HG02610 (cell line): ENCODE measurements at regions not wholly inside any gene's neighbourhood (a gene's known extent, or its start where the extent isn't known, plus 50 kb on each side); places are given as distances from the start of the nearest gene placed in this dataset.
"Not testable (repeated sequence)": the region's sequence is repeated elsewhere in the genome, so short reads cannot be mapped to it uniquely, and the experiment has no call there.

ENCODE experiments used
- ATAC-seq: cut with Tn5 transposase; IDR thresholded peaks from one replicate; pipeline ENCODE4 v1.9.1; 2021; ENCODE audit warnings: mild to moderate bottlenecking, moderate library complexity; ENCODE audit not compliant: unreplicated experiment

DNA sequence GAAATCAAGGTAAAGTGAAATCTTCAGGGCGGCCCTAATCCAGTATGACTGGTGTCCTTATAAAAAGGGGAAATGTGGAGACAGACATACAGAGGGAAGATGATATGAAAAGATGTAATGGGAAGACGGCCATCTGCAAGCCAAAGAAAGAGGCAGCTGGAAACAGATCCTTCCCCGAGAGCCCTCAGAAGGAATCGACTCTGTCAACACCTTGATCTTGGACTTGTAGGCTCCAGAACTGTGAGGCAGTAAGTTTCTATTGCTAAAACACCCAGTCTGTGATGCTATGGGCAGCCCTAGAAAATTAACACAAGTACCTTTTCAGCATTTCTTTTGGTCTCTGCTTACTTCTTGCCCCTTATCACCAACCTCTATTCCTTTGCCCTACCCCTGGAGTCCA is 174.7 kb upstream of the TPM1 start:
- ATAC-seq, result no peak

DNA sequence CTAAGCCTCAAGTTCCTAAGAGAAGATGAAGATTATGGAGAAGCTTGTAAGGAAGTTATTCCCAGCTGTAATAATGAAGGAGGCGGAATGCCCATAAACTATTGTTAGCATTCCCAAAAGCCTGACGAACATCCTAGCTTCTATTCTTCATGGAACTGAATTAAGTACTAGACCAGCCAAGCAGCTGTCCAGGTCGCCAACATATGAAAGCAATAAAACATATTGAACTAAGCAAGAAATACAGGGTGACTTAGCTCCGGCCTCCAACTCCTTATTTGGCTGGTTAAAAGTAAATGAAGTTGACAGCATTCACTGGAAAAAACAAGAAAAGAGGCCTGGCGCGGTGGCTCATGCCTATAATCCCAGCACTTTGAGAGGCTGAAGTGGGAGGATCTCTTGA is 174.0 kb upstream of the TPM1 start:
- ATAC-seq, result no peak

DNA sequence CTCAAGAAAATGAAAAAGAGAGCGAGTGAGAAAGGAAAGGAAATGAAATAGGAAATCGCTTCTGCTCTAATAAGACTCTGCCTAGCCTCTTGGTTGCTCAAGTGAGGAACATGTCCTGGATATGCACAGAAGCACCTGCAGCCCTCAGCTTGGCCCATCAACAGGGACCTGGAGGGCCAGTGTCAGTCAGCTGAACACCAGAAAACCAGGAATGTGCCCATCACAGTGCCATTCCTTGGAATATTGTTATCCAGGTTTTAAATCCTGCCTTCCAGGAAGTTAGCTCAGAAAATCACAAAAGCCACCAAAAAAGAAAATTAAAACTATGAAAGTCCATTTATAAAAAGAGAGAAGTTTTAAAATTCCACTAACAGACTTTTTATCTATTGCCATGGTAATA is 173.4 kb upstream of the TPM1 start:
- no peak for ATAC-seq

DNA sequence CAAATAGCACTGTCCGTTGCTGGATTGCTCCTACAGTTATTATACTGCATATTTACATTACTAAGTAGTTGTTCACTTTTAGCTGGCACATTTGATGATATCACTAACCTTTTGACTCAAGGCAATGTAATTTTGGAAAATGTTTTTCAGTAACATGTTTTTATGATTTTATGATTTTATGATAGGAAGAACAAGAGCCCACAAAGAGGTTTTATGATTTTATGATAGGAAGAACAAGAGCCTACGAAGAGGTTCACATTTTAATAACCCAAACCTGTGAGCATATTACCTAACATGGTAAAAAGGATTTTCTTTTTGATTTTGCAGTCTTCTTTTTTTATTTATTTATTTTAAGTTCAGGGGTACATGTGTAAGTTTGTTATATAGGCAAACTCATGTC is 172.3 kb upstream of the TPM1 start:
- no peak for ATAC-seq

- ATAC-seq, result not testable (repeated sequence)
Observed at GRCh38 chr15:62870701-62871100, 171.8 kb upstream of the TPM1 start.

DNA sequence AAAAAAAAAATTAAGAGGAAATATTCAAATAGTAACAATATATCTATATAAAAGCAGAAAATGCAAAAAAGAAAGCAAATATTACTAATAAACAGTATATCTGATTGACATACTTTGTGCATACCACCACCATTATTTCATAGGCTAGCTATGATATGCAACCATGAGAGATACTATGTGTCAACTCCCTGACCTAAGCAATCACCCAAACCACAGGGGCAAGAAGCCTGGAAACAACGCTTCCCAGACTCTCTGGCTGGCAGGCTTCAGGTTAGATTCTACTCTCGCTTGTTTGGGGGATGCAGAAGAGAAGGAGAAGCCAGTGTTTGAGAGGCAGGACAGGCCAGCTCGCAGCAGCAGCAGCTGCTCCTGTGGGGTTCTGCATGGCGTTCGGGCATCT is 169.3 kb upstream of the TPM1 start:
- no peak for ATAC-seq

GRCh38 chr15:62874064-62874463 is 168.5 kb upstream of the TPM1 start:
- ATAC-seq, result no peak

- ATAC-seq, result no peak
Observed at GRCh38 chr15:62874959-62875625, 167.5 kb upstream of the TPM1 start.

- ATAC-seq, result no peak
Observed at GRCh38 chr15:62875626-62876021, 166.9 kb upstream of the TPM1 start.

DNA sequence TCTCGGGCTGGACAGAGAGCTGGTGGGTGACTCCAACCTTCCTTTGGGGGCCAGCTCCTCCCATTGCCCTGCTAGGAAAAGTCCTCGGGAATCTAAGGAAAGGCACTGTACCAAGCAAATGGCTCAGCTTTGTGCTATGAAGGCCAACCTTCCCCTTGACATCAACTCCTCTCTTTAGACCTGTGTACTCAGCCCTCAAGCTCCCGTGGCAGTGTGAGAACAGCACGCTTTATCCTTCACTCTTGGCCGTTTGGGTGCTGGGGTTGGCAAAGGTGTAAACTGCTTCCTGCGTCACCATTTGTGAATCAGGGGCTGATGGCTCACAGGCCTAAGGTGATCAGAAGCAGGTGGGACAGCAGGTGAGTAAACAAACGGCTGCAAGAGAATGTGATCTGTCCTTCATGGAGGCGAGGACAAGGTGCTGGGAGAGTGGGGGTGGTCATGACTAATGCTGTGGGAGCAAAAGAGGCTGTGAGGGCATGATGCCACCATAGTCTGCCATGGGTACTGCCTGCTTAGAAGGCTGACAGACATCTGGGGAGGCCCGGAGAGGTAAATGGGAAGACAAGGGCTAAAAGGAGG is 165.2 kb upstream of the TPM1 start:
- ATAC-seq, result no peak

DNA sequence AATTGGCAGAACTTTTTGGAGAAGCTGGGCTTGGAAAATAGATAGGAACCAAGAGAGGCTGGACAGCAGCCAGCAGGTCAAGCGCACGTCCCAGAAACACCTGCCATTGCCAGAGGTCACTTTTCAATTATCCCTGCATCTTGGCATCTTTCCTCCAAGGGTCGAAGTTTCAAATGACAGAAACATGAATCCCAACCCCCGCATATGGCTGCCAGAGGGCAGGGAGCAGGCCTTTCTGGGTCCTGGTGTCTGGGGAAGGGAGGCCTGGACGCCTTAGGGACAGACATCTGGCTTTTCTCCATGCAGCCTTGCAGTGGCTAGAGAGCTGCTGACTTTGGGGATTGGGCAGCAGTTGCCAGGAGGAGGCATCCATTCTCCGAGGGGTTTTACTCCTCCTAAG is 164.5 kb upstream of the TPM1 start:
- ATAC-seq, result no peak

GRCh38 chr15:62879770-62880169 is 162.8 kb upstream of the TPM1 start:
- ATAC-seq, result no peak

DNA sequence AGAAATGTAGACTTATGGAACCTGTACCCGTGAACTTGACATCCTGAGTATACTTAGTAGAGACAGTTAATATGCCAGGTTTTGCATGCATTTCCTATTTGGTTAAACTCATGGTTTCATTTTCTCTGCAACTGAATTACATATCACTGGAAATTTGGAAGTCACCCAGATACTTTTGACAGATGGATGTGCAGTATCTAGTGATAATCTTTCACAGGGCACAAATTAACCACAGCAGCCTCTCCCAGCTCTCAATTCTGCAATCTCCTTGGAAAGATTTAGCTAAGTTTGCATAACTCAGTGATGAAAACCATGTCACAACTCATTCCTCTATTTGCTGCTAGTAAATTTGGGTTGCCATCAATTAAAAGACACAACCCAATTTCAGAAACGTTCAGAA is 162.3 kb upstream of the TPM1 start:
- no peak for ATAC-seq

DNA sequence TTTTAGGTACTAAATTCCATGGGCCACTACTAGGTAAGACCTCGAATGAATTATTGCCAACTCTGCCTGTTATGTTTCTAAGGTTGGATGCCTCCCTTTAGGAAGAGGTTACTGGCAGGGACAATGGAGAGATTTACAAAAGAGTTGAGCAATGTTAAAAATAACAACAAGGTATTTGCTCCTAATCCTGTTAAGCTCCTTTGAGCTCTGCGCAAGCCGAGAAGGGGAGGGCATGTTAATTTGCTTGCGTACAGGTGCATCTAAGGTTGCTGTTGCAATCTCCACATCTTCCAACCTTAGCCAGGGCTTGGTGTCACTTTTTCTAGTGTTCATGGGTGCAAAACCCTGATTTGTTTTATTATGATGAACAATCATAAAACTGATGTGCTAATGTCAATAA is 161.5 kb upstream of the TPM1 start:
- ATAC-seq, result no peak

GRCh38 chr15:62883938-62884479 is 158.5 kb upstream of the TPM1 start:
- no peak for ATAC-seq

GRCh38 chr15:62886431-62887071 is 156.0 kb upstream of the TPM1 start:
- ATAC-seq, result no peak

DNA sequence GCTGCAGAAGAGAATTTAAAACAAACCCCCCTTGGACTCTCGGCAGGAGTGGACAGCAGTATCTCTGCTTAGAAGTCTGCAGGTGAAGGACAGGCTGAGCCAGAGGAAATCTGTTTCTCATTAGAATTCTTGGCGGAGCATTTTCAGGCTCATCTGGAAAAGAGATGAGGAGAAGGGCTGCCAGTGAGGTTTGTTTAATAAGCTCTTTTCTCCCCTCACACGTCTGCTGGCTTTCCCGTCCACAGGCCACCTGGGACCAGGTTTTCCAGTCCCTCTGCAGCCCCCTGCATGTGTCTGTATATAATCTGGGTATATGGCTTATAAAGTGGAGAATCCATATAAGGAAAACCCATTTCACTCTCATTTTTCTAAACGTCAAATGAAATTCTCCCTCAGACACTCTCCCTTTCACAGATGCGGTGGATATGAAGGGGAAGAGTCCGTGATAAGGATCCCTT is 155.4 kb upstream of the TPM1 start:
- no peak for ATAC-seq

DNA sequence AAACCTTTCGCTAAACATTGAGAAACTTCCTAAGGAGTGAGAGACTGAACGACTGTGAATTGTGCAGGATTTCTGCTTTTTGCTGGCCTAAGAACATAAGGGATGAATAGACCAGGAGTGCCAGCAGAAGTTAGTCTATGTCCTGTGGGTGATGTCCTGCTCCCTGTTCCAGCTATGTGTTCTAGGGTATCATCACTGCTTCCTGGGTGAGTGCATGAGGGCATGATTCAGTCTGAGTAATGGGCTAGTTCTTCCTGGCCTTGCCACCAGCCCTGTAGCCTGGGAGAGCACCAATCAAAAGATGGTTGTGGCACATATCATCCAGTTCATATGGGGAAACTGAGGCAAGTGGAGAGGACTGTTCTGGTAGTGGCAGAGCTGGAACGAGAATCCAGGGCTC is 153.9 kb upstream of the TPM1 start:
- no peak for ATAC-seq

GRCh38 chr15:62889141-62889661 is 153.3 kb upstream of the TPM1 start:
- no peak for ATAC-seq

DNA sequence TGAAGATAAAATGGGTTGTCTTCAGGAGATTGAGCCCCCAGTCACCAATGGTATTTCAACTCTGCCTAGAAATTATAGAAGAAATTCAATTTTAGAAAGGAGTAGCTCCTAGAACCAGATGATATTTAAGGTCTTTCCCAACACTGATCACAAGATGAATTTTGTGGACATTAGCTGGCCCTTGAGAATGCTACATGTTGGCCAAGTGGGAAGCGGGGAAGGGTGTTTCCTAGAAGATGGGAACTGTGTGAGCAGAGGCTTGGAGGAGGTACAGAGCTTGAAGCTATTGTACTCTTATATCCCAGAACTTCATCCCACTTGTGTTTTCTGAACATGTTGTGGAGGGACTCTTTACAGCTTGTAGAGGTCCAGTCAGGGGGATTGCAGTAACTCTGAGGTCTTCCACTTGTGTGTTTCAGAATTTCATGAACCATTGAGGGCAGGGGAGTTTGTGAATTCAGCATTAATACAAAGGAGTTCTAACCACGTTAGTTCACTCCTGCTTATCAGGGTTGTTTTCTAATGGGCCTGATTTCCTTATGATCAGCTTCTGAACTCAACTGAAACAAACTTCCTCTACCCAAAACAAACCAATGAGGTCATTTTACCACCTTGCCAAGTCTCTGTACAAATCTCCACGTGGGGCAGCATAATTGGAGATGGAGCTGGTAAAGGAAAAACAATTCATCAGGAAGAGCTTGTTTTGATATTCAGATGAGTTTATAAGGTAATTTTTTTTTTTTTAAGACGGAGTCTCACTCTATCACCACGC is 152.6 kb upstream of the TPM1 start:
- no peak for ATAC-seq
